ENCODE measurements at regions not wholly inside any gene's neighbourhood (a gene's known extent, or its start where the extent isn't known, plus 50 kb on each side); places are given as distances from the start of the nearest gene placed in this dataset.

GRCh38 chr18:40469851-40470250, 1485.2 kb upstream of the PIK3C3 start:
- Histone ChIP-seq H3K27me3 (replicated peaks; ENCODE audit: control insufficient read depth, insufficient read depth, low read length) (no peaks in the 10 kb centered on the region), H3K4me3 (ENCODE audit: low read length) (no peak overlapping the region), H3K4me1 (ENCODE audit: control insufficient read depth, insufficient read depth, low read length) (no peaks in the 10 kb centered on the region), H3K36me3 (ENCODE audit: control insufficient read depth, insufficient read depth, low read length, severe bottlenecking) (no peaks in the 10 kb centered on the region), H3K9me3 (ENCODE audit: control insufficient read depth, low read length) (no peaks in the 10 kb centered on the region), H3K9ac (ENCODE audit: low read length) (no peak overlapping the region)
- no peak for DNase-seq (ENCODE audit: low read depth)

GRCh38 chr18:40469316-40469715, 1485.7 kb upstream of the PIK3C3 start:
- H3K27me3 ChIP-seq (replicated peaks; ENCODE audit: control insufficient read depth, insufficient read depth, low read length) = no peaks in the 10 kb centered on the region
- H3K4me1 ChIP-seq (ENCODE audit: control insufficient read depth, insufficient read depth, low read length) = no peaks in the 10 kb centered on the region
- H3K9ac ChIP-seq (ENCODE audit: low read length) = no peak overlapping the region
- H3K36me3 ChIP-seq (ENCODE audit: control insufficient read depth, insufficient read depth, low read length, severe bottlenecking) = no peaks in the 10 kb centered on the region
- H3K9me3 ChIP-seq (ENCODE audit: control insufficient read depth, low read length) = no peaks in the 10 kb centered on the region
- no peak for DNase-seq (ENCODE audit: low read depth)
- H3K4me3 ChIP-seq (ENCODE audit: low read length) = no peak overlapping the region

GRCh38 chr18:40464032-40464431, 1491.0 kb upstream of the PIK3C3 start:
- Histone ChIP-seq H3K4me3 (ENCODE audit: low read length) (no peak overlapping the region), H3K27me3 (replicated peaks; ENCODE audit: control insufficient read depth, insufficient read depth, low read length) (no peaks in the 10 kb centered on the region), H3K4me1 (ENCODE audit: control insufficient read depth, insufficient read depth, low read length) (no peaks in the 10 kb centered on the region), H3K9me3 (ENCODE audit: control insufficient read depth, low read length) (no peaks in the 10 kb centered on the region), H3K36me3 (ENCODE audit: control insufficient read depth, insufficient read depth, low read length, severe bottlenecking) (no peaks in the 10 kb centered on the region), H3K9ac (ENCODE audit: low read length) (no peak overlapping the region)
- no peak for DNase-seq (ENCODE audit: low read depth)

- no peak for DNase-seq (ENCODE audit: low read depth)
- H3K4me1 ChIP-seq (ENCODE audit: control insufficient read depth, insufficient read depth, low read length) = no peaks in the 10 kb centered on the region
- H3K27me3 ChIP-seq (replicated peaks; ENCODE audit: control insufficient read depth, insufficient read depth, low read length) = no peaks in the 10 kb centered on the region
- no peaks in the 10 kb centered on the region for H3K36me3 ChIP-seq (ENCODE audit: control insufficient read depth, insufficient read depth, low read length, severe bottlenecking)
- no peak overlapping the region for H3K4me3 ChIP-seq (ENCODE audit: low read length)
- H3K9ac ChIP-seq (ENCODE audit: low read length) = no peak overlapping the region
- H3K9me3 ChIP-seq (ENCODE audit: control insufficient read depth, low read length) = no peaks in the 10 kb centered on the region
Observed at GRCh38 chr18:40453903-40454302, 1501.1 kb upstream of the PIK3C3 start.

- Histone ChIP-seq H3K9ac (ENCODE audit: low read length) (no peak overlapping the region), H3K9me3 (ENCODE audit: control insufficient read depth, low read length) (no peaks in the 10 kb centered on the region), H3K4me3 (ENCODE audit: low read length) (no peak overlapping the region), H3K27me3 (replicated peaks; ENCODE audit: control insufficient read depth, insufficient read depth, low read length) (no peaks in the 10 kb centered on the region), H3K36me3 (ENCODE audit: control insufficient read depth, insufficient read depth, low read length, severe bottlenecking) (no peaks in the 10 kb centered on the region), H3K4me1 (ENCODE audit: control insufficient read depth, insufficient read depth, low read length) (no peaks in the 10 kb centered on the region)
- DNase-seq (ENCODE audit: low read depth) = no peak
Observed at GRCh38 chr18:40452599-40452998, 1502.4 kb upstream of the PIK3C3 start.

GRCh38 chr18:40450751-40451150, 1504.3 kb upstream of the PIK3C3 start:
- Histone ChIP-seq H3K9me3 (ENCODE audit: control insufficient read depth, low read length) (no peaks in the 10 kb centered on the region), H3K36me3 (ENCODE audit: control insufficient read depth, insufficient read depth, low read length, severe bottlenecking) (no peaks in the 10 kb centered on the region), H3K27me3 (replicated peaks; ENCODE audit: control insufficient read depth, insufficient read depth, low read length) (no peaks in the 10 kb centered on the region), H3K4me3 (ENCODE audit: low read length) (no peak overlapping the region), H3K4me1 (ENCODE audit: control insufficient read depth, insufficient read depth, low read length) (no peaks in the 10 kb centered on the region), H3K9ac (ENCODE audit: low read length) (no peak overlapping the region)
- no peak for DNase-seq (ENCODE audit: low read depth)

- Histone ChIP-seq H3K9me3 (ENCODE audit: control insufficient read depth, low read length) (no peaks in the 10 kb centered on the region), H3K4me3 (ENCODE audit: low read length) (no peak overlapping the region), H3K9ac (ENCODE audit: low read length) (no peak overlapping the region), H3K27me3 (replicated peaks; ENCODE audit: control insufficient read depth, insufficient read depth, low read length) (no peaks in the 10 kb centered on the region), H3K4me1 (ENCODE audit: control insufficient read depth, insufficient read depth, low read length) (no peaks in the 10 kb centered on the region), H3K36me3 (ENCODE audit: control insufficient read depth, insufficient read depth, low read length, severe bottlenecking) (no peaks in the 10 kb centered on the region)
- DNase-seq (ENCODE audit: low read depth) = no peak
Observed at GRCh38 chr18:40447820-40448219, 1507.2 kb upstream of the PIK3C3 start.

GRCh38 chr18:40440088-40440487, 1514.9 kb upstream of the PIK3C3 start:
- no peak for DNase-seq (ENCODE audit: low read depth)
- no peaks in the 10 kb centered on the region for H3K9me3 ChIP-seq (ENCODE audit: control insufficient read depth, low read length)
- H3K36me3 ChIP-seq (ENCODE audit: control insufficient read depth, insufficient read depth, low read length, severe bottlenecking) = no peaks in the 10 kb centered on the region
- H3K27me3 ChIP-seq (replicated peaks; ENCODE audit: control insufficient read depth, insufficient read depth, low read length) = no peaks in the 10 kb centered on the region
- H3K4me1 ChIP-seq (ENCODE audit: control insufficient read depth, insufficient read depth, low read length) = no peaks in the 10 kb centered on the region
- H3K9ac ChIP-seq (ENCODE audit: low read length) = no peak overlapping the region
- no peak overlapping the region for H3K4me3 ChIP-seq (ENCODE audit: low read length)

- DNase-seq (ENCODE audit: low read depth) = no peak
- no peak overlapping the region for H3K4me3 ChIP-seq (ENCODE audit: low read length)
- H3K27me3 ChIP-seq (replicated peaks; ENCODE audit: control insufficient read depth, insufficient read depth, low read length) = no peaks in the 10 kb centered on the region
- H3K4me1 ChIP-seq (ENCODE audit: control insufficient read depth, insufficient read depth, low read length) = no peaks in the 10 kb centered on the region
- H3K9ac ChIP-seq (ENCODE audit: low read length) = no peak overlapping the region
- no peaks in the 10 kb centered on the region for H3K36me3 ChIP-seq (ENCODE audit: control insufficient read depth, insufficient read depth, low read length, severe bottlenecking)
- no peaks in the 10 kb centered on the region for H3K9me3 ChIP-seq (ENCODE audit: control insufficient read depth, low read length)
Observed at GRCh38 chr18:40437517-40437916, 1517.5 kb upstream of the PIK3C3 start.

GRCh38 chr18:40431071-40431985, 1523.7 kb upstream of the PIK3C3 start:
- H3K27me3 ChIP-seq (replicated peaks; ENCODE audit: control insufficient read depth, insufficient read depth, low read length) = peaks cover 11% of the 10 kb centered on the region
- peak; percentile 2 for DNase-seq (ENCODE audit: low read depth)

GRCh38 chr18:40423291-40423690, 1531.7 kb upstream of the PIK3C3 start:
- H3K9ac ChIP-seq (ENCODE audit: low read length) = no peak overlapping the region
- no peaks in the 10 kb centered on the region for H3K9me3 ChIP-seq (ENCODE audit: control insufficient read depth, low read length)
- no peaks in the 10 kb centered on the region for H3K36me3 ChIP-seq (ENCODE audit: control insufficient read depth, insufficient read depth, low read length, severe bottlenecking)
- H3K4me1 ChIP-seq (ENCODE audit: control insufficient read depth, insufficient read depth, low read length) = no peaks in the 10 kb centered on the region
- H3K27me3 ChIP-seq (replicated peaks; ENCODE audit: control insufficient read depth, insufficient read depth, low read length) = no peaks in the 10 kb centered on the region
- DNase-seq (ENCODE audit: low read depth) = no peak
- H3K4me3 ChIP-seq (ENCODE audit: low read length) = no peak overlapping the region

More at GRCh38 chr18:40431071-40431985, 1523.7 kb upstream of the PIK3C3 start:
- no peaks in the 10 kb centered on the region for H3K9me3 ChIP-seq (ENCODE audit: control insufficient read depth, low read length)
- no peaks in the 10 kb centered on the region for H3K4me1 ChIP-seq (ENCODE audit: control insufficient read depth, insufficient read depth, low read length)
- H3K36me3 ChIP-seq (ENCODE audit: control insufficient read depth, insufficient read depth, low read length, severe bottlenecking) = no peaks in the 10 kb centered on the region
- no peak overlapping the region for H3K4me3 ChIP-seq (ENCODE audit: low read length)
- H3K9ac ChIP-seq (ENCODE audit: low read length) = no peak overlapping the region

- no peaks in the 10 kb centered on the region for H3K36me3 ChIP-seq (ENCODE audit: control insufficient read depth, insufficient read depth, low read length, severe bottlenecking)
- H3K4me3 ChIP-seq (ENCODE audit: low read length) = no peak overlapping the region
- no peaks in the 10 kb centered on the region for H3K27me3 ChIP-seq (replicated peaks; ENCODE audit: control insufficient read depth, insufficient read depth, low read length)
- DNase-seq (ENCODE audit: low read depth) = no peak
- no peaks in the 10 kb centered on the region for H3K9me3 ChIP-seq (ENCODE audit: control insufficient read depth, low read length)
- H3K4me1 ChIP-seq (ENCODE audit: control insufficient read depth, insufficient read depth, low read length) = no peaks in the 10 kb centered on the region
- no peak overlapping the region for H3K9ac ChIP-seq (ENCODE audit: low read length)
Observed at GRCh38 chr18:40420675-40421074, 1534.4 kb upstream of the PIK3C3 start.
